NCI-H2196 treated with DMSO at 0.1 percent for 48 hours (cell line): ENCODE measurements at regions not wholly inside any gene's neighbourhood (a gene's known extent, or its start where the extent isn't known, plus 50 kb on each side); places are given as distances from the start of the nearest gene placed in this dataset.
"Not testable (repeated sequence)": the region's sequence is repeated elsewhere in the genome, so short reads cannot be mapped to it uniquely, and the experiment has no call there.

ENCODE experiments used
- DNase-seq: peaks from one replicate; lab custom pipeline; 2025; ENCODE audit not compliant: unreplicated experiment; lab: John Stamatoyannopoulos, UW

DNA sequence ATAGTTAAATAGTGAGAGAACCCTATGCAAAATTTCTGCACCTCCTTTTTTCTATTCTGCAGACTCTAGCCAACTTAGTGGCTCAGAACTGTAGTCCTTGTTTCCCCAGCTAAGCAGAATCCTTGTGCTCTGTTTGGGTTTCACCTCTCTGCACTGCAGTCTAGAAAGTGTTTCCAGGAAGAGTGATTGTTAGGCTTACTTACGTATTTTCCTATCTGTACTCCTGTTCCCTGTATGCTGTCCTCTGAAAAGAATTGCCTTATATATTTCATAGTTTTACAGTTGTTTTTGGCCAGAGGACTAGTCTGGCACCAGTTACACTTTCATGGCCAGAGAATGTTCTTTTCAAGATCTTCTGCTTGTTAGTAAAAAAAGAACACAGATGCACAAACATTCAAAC, 154.6 kb upstream of the POT1 start:
- no peak for DNase-seq

- DNase-seq = no peak
These were observed 144.5 kb upstream of the POT1 start for GRCh38 chr7:125074141-125074540.

GRCh38 chr7:125065546-125065945, 135.9 kb upstream of the POT1 start:
- DNase-seq = no peak

GRCh38 chr7:125065001-125065400, 135.4 kb upstream of the POT1 start:
- no peak for DNase-seq

GRCh38 chr7:125061776-125062397, 132.3 kb upstream of the POT1 start:
- no peak for DNase-seq

DNA sequence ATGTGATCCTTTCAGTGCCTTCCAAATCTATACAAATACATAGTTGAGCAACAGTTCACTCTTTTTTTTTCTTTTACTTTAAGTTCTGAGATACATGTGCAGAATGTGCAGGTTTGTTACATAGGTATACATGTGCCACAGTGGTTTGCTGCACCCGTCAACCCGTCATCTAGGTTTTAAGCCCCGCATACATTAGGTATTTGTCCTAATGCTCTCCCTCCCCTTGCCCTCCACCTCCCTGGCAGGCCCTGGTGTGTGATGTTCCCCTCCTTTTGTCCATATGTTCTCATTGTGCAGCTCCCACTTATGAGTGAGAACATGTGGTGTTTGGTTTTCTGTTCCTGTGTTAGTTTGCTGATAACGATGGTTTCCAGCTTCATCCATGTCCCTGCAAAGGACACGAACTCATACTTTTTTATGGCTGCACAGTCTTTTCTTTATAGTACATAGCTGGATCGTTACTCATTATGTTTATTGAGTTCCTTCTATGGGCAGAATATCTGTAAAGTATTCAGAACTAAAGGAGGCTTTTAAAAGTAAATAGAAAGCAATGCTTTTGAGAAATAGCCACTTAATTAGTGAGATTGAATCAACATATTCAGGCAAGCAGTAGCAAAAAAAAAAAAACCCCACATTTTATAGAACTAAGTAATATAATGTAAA, 131.6 kb upstream of the POT1 start:
- not testable (repeated sequence) for DNase-seq

- DNase-seq = peak; percentile 27
These were observed 130.3 kb upstream of the POT1 start for GRCh38 chr7:125059861-125060456.

- no peak for DNase-seq
These were observed 128.3 kb upstream of the POT1 start for GRCh38 chr7:125057963-125058362.

GRCh38 chr7:125055376-125055775, 125.8 kb upstream of the POT1 start:
- no peak for DNase-seq

DNA sequence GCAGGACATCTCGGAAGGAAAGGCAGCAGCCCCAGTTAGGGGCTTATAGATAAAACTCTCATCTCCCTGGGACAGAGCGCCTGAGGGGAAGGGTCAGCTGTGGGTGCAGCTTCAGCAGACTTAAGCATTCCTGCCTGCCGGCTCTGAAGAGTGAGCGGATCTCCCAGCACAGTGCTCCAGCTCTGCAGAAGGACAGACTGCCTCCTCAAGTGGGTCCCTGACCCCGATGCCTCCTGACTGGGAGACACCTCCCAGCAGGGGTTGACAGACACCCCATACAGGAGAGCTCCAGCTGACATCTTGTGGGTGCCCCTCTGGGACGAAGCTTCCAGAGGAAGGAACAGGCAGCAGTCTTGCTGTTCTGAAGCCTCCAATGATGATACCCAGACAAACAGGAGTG, 117.1 kb upstream of the POT1 start:
- no peak for DNase-seq

- DNase-seq = no peak
These were observed 103.9 kb upstream of the POT1 start for GRCh38 chr7:125033506-125033905.

DNA sequence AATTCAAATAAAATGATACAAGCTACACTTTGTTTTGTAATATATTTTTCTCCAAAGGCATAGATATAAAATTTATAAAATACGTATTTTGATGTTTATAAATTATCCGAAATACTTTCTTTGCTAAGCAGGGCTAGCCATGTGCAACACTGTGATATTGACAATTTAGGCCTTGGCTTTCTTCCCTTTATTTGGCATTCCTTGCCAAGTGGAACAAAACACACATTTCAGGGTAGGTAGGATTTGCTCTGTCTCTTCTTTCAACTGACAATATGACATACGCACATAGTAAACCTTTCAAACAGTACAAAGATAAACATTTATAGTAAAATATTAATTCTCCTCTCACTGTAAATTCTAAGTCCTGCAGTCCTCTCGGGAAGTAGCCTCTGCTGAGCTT, 103.3 kb upstream of the POT1 start:
- no peak for DNase-seq

DNA sequence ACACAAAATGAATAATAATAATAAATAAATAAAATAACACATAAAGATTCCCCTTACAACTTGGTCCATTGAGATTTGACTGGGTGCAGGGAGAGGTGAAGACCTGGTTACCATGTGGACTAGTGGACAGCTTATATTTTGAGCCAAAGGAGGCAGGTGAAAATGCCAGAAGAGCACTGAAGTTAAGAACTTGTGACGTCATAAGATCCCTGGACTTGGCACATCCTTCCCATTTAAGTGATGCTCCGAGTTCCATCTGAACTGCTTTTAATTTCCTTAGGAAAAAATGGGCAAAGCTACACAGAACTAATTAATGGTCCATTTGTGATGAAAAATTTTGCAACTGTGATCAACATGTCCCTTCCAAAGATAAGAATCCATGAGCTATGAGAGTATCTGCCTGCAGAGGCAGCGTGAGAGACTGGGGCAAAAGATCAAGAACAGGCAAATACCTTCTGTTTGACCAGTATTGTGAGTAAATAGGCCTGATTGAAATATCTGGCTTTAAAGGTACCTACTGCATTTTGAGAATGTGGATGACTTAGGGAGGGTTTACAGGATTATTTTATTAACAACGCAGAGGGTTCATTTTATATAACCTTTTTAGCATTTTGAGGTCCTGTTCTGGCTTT, 101.2 kb upstream of the POT1 start:
- DNase-seq = no peak

DNA sequence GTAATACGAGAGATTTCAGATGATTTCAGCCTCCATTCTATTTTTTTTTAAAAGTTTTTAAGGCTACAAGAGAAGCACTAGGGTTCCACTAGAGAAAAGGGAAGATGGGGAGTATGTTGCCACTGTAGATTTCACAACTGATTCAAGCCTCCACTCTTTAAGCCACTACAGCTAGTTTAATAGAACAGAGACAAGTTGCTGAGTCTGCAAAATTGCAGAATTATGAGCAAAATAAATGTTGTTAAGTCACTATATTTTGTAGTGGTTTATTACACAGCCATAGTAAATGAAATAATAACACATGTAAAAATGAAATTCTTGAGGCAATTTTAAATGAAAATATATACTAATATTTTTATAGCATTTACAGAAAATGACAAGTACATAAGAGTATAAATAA, 96.0 kb upstream of the POT1 start:
- no peak for DNase-seq

GRCh38 chr7:125020801-125021200, 91.2 kb upstream of the POT1 start:
- DNase-seq = no peak

- no peak for DNase-seq
These were observed 80.9 kb upstream of the POT1 start for GRCh38 chr7:125010540-125010939.

DNA sequence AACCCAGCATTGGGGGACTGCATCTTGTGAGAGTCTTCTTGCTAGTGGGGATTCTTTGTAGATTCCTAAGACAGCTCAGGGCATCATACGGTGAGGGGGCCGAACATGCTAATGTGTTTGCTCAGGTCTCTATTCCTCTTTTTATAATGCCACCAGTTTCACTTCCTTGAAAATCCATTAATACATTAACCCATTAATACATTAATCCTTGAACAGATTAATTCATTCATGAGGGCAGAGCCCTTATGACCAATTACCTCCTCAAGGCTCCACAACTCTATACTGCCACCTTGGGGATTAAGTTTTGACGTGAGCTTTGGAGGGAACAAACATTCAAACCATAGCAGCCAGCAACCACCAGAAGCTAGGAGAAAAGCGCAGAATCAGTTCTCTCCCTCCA, 67.2 kb upstream of the POT1 start:
- DNase-seq = no peak

- no peak for DNase-seq
These were observed 63.4 kb upstream of the POT1 start for GRCh38 chr7:124992851-124993562.

DNA sequence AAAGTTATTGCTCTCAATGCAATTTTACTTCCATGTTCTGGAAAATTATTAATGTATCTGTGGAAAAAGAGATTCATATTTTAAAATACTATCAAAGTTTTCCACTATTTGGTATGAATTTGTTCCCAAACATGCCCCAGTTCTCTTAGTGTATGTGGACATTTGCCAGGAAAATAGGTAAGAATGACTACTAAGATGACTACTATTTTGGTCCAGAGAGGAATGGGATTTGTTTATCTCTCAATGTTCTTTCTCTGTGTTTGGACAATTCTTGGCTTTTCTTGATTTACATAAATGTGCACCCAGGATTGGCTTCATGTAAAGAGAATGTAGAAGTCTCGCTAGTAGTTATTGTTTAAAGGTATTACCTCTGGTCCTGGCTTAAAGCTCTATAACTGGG, 60.3 kb upstream of the POT1 start:
- DNase-seq = no peak
